Brain pericyte (primary cell): ENCODE measurements at regions not wholly inside any gene's neighbourhood (a gene's known extent, or its start where the extent isn't known, plus 50 kb on each side); places are given as distances from the start of the nearest gene placed in this dataset.

Source experiments
- DNase-seq: peaks from one replicate; pipeline ENCODE4 v3.0.0-alpha.2; 2012; ENCODE audit warnings: low read depth, low spot score

DNA sequence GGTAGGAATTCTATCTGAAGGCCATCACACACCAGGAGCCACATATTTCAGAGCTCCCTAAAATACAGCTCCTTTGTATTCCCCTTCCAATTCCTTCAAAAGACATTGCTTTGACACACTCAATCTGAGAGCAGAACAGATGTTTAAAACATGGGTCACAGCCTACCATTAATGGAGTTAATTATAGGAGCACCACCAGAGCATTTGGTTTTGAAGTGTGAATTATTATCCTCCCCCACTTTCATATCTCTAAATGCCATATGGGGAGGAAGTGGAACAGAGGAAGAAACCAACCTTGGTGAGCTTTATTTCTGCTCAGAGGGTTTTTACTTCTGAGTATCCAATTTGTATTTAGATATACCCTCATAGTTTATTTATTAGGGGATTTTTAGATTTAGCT, 50.7 kb upstream of the TNFRSF21 start:
- DNase-seq: no peak

GRCh38 chr6:47362857-47363461, 53.3 kb upstream of the TNFRSF21 start:
- DNase-seq: no peak

DNA sequence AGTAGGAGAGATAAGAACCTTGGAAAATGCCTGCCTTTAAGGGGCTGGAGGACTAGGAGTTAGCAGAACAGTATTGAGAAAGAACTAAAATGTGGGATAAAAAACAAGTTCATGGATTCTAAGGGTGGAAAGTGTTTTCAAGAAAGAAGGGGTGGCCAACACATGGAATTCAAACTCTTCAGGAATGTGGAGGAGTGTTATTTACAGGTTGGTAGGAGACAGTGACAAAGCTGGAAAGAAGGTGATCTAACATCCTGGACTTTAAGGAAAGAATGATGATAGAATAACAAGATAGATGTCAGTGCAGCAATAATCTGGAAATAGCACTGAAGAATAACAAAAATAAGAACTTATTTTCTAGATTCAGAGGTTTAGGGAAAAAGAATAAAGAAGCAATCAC, 54.0 kb upstream of the TNFRSF21 start:
- no peak for DNase-seq

GRCh38 chr6:47366335-47366890, 56.7 kb upstream of the TNFRSF21 start:
- DNase-seq: no peak

- no peak for DNase-seq
Observed at GRCh38 chr6:47371139-47371869, 61.6 kb upstream of the TNFRSF21 start.

DNA sequence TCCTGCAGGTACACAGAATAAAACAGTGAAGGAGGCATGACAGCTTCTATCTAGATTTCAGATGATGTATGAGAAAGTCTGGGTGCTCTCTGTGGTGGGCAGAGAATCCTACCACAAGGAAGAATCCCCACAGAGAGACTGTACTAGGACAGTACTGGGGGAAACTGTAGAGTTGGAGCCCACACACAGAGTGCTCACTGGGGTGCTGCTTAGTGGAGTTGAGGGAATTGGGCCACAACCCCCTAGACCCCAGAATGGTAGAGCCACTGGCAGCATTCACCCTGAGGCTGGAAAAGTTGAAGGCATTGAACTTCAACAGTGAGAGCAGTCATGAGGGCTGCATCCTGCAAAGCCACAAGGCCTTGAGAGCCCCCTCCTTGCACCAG, 62.2 kb upstream of the TNFRSF21 start:
- DNase-seq: no peak

DNA sequence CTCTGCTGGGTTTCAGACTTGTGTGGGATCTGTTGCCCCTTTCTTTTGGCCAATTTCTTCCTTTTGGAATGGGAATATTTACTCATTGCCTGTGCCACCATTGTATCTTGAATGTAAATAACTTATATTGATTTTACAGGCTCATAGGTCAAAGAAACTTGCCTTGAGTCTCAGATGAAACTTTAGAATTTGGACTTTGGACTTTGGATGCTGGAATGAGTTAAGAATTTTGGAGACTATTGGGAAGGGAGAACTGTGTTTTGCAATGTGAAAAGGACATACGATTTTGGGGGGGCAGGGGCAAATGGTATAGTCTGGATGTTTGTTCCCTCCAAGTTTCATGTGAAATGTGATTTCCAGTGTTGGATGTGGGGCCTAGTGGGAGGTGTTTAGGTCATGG, 62.6 kb upstream of the TNFRSF21 start:
- no peak for DNase-seq

DNA sequence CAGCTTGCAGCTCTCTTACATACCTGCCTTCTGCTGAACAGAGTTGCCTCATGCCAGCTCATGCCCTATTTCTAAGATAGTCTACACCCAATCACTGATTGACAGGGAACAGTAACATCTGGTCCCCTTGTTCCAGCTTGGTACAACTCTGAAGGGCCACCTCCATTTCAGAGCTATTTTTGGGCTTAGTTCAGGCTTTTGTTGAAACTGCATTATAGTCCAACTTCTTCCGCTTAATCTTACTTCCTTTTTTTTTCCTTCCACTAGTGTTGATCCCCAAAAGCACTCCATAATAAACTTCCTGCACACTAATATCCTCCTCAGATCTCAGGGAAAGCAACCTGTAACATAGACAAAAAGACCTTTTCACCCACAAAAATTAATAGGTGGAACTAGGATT, 65.7 kb upstream of the TNFRSF21 start:
- DNase-seq: no peak

GRCh38 chr6:47376930-47377329, 67.2 kb upstream of the TNFRSF21 start:
- DNase-seq: no peak

DNA sequence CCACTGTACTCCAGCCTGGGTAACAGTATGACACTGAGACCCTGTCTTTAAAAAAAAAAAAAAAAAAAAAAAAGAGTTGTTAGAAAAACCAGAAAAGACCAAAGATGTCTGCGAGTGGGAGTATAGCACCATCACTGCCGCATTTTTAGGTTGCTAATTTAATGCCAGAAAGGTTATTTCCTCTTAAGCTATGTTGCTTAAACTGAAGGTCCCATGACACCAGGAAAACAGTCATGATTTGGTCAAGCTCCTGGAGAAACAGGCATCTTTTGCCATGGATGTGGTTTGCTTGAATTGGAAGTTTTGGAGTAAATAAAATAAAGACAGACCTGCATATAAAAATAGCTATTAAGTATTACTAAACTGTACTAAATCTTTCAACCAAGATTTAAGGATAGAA, 68.3 kb upstream of the TNFRSF21 start:
- no peak for DNase-seq

DNA sequence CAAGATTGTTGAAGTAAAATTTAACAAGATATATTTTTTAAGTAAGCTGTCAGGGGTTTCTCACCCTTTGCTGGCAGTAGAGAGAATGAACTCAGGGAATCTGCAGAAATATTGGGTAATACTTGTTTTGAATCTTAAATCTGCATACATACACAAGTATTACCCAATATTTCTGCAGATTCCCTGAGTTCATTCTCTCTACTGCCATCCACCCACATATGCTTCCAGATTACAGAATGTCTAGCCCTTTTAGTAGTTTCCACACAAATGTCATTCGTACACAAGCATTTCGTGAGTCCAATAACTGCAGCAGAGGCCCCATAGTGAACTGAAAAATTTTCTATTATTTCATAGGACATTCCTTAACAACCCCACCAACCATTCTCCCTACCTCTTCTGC, 69.6 kb upstream of the TNFRSF21 start:
- DNase-seq: no peak

DNA sequence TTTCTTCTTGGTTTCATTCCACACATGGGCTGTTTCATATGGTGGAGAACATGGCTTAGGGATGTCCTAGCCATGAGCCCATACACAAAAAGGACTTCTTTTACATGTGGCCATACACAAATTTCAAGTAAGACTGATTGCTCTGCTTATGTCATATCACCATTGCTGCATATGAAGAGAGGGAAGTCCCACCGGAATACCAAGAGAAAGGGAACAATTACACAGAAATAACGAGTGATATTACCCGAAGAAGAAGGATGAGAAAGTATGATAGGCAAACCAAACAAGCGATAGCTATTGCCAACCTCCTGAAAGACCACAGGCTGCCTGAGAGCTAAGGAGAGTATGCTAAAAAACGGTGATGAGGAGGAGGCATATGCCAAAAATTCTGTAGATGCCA, 70.5 kb upstream of the TNFRSF21 start:
- DNase-seq: no peak

- DNase-seq: no peak
Observed at GRCh38 chr6:47381036-47381435, 71.3 kb upstream of the TNFRSF21 start.

GRCh38 chr6:47383360-47383759, 73.7 kb upstream of the TNFRSF21 start:
- no peak for DNase-seq

DNA sequence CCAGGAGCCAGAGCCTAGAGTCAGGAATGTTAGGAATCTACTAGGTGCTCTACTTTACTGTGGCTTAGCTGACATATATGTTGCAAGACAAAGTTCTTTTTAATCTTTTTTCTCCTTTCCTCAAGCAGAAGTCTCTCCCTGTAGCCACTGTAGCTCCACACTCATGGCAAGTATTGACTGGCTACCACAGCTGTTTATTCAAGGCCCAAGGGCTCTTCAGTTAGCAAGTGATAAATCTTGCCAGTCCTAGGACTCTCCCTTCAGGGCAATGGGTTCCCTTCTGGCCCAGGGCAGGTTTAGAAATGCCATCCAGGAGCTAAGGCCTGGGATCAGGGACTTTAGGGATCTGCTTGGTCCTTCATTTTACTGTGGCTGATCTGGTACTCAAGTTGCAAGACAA, 82.0 kb upstream of the TNFRSF21 start:
- no peak for DNase-seq

GRCh38 chr6:47392251-47392650, 82.5 kb upstream of the TNFRSF21 start:
- no peak for DNase-seq

GRCh38 chr6:47396401-47397069, 81.1 kb upstream of the CD2AP start:
- DNase-seq: no peak

DNA sequence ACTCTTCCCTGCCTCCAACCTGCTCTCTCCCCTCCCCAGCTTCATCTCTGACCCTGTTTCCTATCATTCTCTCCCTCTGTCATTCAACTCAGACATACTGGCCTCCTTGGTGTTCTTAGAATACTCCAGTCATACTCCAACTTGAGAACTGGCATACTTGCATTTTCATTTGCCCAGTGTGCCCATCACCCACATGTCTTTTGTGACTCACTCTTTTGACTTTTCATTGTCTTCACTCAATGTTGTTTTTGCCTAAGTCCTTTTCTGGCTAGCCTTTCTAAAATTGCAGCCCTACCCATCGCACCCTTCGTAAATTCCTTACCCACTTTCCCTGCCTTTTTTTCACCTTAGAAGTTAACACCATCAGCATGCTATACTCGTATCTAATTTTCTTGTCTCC, 77.0 kb upstream of the CD2AP start:
- DNase-seq: no peak

DNA sequence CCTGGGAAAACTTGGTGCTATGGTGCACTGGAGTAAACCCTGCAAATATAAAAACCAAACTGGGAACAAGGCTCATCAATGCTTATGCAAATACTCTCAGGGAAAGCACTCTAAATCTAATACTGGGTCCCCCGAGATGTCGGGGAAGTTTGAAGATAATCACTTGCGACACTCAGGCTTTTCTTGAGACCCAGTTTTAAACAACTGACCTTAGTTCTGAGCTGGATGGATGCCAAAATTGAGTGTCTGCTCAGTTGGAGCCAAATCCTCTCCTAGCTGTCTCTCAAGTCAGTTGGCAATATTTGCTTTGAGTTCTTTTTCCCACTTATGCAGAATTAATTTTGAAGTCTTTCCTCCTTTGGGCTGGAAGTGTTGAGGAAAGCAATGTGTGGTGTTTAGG, 75.5 kb upstream of the CD2AP start:
- no peak for DNase-seq

- no peak for DNase-seq
Observed at GRCh38 chr6:47403056-47403455, 74.5 kb upstream of the CD2AP start.

DNA sequence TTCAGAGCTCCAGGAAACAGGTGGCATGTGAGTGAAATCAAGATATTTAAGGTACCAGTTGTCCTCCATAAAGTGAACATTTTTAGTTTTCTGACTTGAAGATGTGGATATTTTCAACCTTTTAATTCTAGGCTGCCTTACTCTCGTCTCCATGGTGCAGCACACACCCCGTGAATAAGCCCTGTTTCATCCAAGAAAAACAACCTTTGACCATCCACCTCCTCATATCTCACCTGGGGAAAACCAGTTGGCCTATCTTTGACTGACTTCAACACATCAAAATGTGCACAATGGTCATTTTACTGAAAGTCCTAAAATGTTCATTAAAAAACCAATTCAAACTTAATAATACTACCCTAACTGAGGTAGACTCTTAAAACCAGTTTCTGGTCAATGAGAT, 73.8 kb upstream of the CD2AP start:
- DNase-seq: no peak

GRCh38 chr6:47404435-47404834, 73.2 kb upstream of the CD2AP start:
- no peak for DNase-seq

DNA sequence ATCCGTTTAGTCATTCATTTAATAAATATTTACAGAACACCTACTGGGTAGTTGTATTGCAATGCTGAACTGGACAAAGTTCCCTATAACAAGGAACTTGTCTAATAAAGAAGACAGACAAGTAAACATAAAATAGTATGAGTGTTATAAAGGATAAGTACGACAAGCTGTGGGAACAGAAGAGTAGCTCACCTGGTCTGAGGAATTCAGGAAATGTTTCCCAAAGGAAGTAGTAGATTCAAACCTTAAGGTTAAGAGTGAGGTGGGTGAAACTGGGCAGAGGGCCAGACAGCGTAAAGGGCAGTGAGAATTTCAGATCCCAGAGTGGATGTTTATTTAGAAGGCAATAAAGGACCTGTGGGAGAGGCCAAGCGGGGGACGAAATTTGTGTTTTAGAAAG, 72.3 kb upstream of the CD2AP start:
- no peak for DNase-seq
